Choroid plexus epithelial cell (primary cell): ENCODE measurements at regions not wholly inside any gene's neighbourhood (a gene's known extent, or its start where the extent isn't known, plus 50 kb on each side); places are given as distances from the start of the nearest gene placed in this dataset.
A peak's percentile ranks its signal among the peaks of the same experiment; 100 is the strongest.

Experiments used
- DNase-seq: peaks from one replicate; pipeline ENCODE4 v3.0.0-alpha.2; 2010; ENCODE audit warnings: low read depth
- H3K4me3 ChIP-seq: 2 replicates; pipeline ENCODE4 v1.5.1; 2011; ENCODE audit warnings: low read depth, mild to moderate bottlenecking, control low read depth, low read length, moderate library complexity
- TF ChIP-seq, protein P1 (sequence below): conservative IDR thresholded peaks from 2 replicates; pipeline ENCODE4 v1.5.1; 2011; ENCODE audit warnings: low read depth, mild to moderate bottlenecking, control low read depth, inconsistent platforms, low read length, moderate library complexity

- DNase-seq: no peak
- TF ChIP-seq, protein P1, sequence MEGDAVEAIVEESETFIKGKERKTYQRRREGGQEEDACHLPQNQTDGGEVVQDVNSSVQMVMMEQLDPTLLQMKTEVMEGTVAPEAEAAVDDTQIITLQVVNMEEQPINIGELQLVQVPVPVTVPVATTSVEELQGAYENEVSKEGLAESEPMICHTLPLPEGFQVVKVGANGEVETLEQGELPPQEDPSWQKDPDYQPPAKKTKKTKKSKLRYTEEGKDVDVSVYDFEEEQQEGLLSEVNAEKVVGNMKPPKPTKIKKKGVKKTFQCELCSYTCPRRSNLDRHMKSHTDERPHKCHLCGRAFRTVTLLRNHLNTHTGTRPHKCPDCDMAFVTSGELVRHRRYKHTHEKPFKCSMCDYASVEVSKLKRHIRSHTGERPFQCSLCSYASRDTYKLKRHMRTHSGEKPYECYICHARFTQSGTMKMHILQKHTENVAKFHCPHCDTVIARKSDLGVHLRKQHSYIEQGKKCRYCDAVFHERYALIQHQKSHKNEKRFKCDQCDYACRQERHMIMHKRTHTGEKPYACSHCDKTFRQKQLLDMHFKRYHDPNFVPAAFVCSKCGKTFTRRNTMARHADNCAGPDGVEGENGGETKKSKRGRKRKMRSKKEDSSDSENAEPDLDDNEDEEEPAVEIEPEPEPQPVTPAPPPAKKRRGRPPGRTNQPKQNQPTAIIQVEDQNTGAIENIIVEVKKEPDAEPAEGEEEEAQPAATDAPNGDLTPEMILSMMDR: no peak
- H3K4me3 ChIP-seq: no peak overlapping the region
Measured at GRCh38 chr14:33871394-33871793, 79.5 kb downstream of the EGLN3 start.

GRCh38 chr14:33866425-33867088, 84.3 kb downstream of the EGLN3 start:
- TF ChIP-seq, protein P1: no peak

DNA sequence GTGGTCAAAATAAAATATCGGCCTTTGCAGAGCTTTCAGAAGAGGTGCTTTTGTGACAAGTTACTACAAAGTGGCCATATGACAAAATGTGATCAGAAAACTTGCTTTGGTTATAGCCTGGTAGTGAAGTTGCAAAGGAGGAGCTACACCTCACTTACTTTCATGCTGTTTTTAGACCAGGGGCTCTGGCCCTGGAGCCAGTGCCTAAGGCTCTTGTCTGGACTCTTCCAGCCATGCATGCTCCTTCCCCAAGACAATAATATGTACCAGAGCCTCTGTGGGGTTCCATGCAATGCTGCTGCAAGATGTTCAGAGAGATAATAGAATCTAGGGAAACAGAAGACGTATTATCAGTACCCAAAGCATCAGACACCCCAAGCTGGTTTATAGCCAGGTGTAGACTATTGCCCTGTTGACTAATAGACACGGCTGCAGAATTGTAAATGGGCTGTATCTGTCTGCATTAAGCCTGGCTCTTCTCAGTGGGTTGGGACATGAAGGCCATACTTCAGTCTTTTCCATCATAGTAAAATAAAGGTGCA, 88.5 kb downstream of the EGLN3 start:
- TF ChIP-seq, protein P1: no peak
- DNase-seq: no peak

More at GRCh38 chr14:33866425-33867088, 84.3 kb downstream of the EGLN3 start:
- no peak for DNase-seq
- no peak overlapping the region for H3K4me3 ChIP-seq

DNA sequence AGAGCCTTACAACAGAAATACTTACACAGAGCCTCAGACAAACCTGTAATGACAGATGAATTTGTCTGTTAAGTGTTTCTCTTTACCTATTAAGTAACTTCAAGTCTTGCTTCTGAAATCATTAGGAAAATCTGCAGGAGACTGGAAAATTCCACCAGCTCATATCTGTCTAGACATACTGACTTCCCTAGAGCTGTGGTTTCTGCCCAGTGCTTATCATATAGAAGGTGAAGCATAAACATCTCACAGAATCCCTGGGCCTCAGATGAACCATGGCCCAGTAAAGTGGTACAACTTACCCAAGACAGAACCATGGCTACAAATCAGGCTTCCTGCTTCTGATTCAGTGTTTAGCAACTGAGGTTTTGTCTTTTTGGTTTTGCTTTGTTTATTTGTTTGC, 91.6 kb downstream of the EGLN3 start:
- H3K4me3 ChIP-seq: no peak overlapping the region
- TF ChIP-seq, protein P1: no peak
- peak; percentile 6 for DNase-seq

More for the DNA sequence above, 88.5 kb downstream of the EGLN3 start:
- no peak overlapping the region for H3K4me3 ChIP-seq

- no peak for DNase-seq
- TF ChIP-seq, protein P1: no peak
- no peak overlapping the region for H3K4me3 ChIP-seq
Measured at GRCh38 chr14:33857650-33858049, 93.2 kb downstream of the EGLN3 start.

- TF ChIP-seq, protein P1: no peak
- DNase-seq: no peak
- H3K4me3 ChIP-seq: no peak overlapping the region
Measured at GRCh38 chr14:33855672-33856071, 95.2 kb downstream of the EGLN3 start.
